ENCODE measurements at regions not wholly inside any gene's neighbourhood (a gene's known extent, or its start where the extent isn't known, plus 50 kb on each side); places are given as distances from the start of the nearest gene placed in this dataset.

DNA sequence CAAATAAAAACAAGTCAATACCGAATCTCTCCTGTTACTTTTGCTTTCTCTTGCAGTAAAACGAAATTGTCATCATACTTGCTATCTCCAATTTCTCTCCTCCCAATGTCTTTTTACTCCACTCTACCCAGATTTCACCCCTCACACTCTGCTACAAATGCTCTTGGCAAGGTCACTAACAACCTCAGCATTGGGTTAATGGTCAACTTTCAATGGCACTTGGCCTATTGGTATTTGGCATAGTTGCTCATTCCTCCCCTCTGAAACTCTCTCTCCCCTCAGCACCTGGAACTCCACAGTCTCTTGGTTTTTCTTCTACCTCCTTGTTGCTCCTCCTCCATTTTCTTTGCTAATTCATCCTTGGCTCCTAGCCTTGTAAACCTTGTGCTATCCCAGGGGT is 367.3 kb downstream of the PTPRU start:
- TF ChIP-seq, protein P1, sequence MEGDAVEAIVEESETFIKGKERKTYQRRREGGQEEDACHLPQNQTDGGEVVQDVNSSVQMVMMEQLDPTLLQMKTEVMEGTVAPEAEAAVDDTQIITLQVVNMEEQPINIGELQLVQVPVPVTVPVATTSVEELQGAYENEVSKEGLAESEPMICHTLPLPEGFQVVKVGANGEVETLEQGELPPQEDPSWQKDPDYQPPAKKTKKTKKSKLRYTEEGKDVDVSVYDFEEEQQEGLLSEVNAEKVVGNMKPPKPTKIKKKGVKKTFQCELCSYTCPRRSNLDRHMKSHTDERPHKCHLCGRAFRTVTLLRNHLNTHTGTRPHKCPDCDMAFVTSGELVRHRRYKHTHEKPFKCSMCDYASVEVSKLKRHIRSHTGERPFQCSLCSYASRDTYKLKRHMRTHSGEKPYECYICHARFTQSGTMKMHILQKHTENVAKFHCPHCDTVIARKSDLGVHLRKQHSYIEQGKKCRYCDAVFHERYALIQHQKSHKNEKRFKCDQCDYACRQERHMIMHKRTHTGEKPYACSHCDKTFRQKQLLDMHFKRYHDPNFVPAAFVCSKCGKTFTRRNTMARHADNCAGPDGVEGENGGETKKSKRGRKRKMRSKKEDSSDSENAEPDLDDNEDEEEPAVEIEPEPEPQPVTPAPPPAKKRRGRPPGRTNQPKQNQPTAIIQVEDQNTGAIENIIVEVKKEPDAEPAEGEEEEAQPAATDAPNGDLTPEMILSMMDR (IDR thresholded peaks at IDR 0.05): no peak
- TF ChIP-seq POLR2A (IDR thresholded peaks at IDR 0.05): no peak

Measured in thyroid gland (tissue), 4 donors.